PFSK-1 (cell line): ENCODE measurements at regions not wholly inside any gene's neighbourhood (a gene's known extent, or its start where the extent isn't known, plus 50 kb on each side); places are given as distances from the start of the nearest gene placed in this dataset.

Experiments
- FOXP2 ChIP-seq: optimal IDR thresholded peaks from 2 replicates; pipeline ENCODE3; 2011; ENCODE audit warnings: borderline replicate concordance, control low read depth, inconsistent platforms; ENCODE audit not compliant: insufficient read depth; ENCODE audit errors: extremely low read length, extremely low read depth
- POLR2AphosphoS5 ChIP-seq: IDR thresholded peaks from 2 replicates; pipeline ENCODE4 v1.6.1; 2012; ENCODE audit warnings: low read depth, mild to moderate bottlenecking, control low read depth, low read length, moderate library complexity
- REST ChIP-seq, 2 experiments: IDR thresholded peaks; 2 replicates each; pipeline versions ENCODE4 v1.6.1 to v1.8.0; 2011 to 2012; ENCODE audit warnings: low read depth in 2 of 2, low read length in 2 of 2, control low read depth in 1 of 2, inconsistent platforms in 1 of 2, mild to moderate bottlenecking in 1 of 2, moderate library complexity in 1 of 2; ENCODE audit not compliant: insufficient read depth in 1 of 2
- SIN3A ChIP-seq: IDR thresholded peaks from 2 replicates; pipeline ENCODE4 v1.6.1; 2012; ENCODE audit warnings: mild to moderate bottlenecking, low read length, moderate library complexity, borderline replicate concordance; ENCODE audit not compliant: insufficient read depth
- TAF1 ChIP-seq: IDR thresholded peaks from 2 replicates; pipeline ENCODE4 v1.6.1; 2012; ENCODE audit warnings: low read length, control low read depth, borderline replicate concordance; ENCODE audit not compliant: insufficient read depth

GRCh38 chr13:87859261-87859660 is 188.1 kb downstream of the SLITRK5 start:
- no peak for TF ChIP-seq TAF1
- no peak for TF ChIP-seq SIN3A
- no peak for TF ChIP-seq POLR2AphosphoS5
- no peak for TF ChIP-seq FOXP2
- no peak for TF ChIP-seq REST (IDR thresholded peaks at IDR 0.05; ENCODE audit: insufficient read depth in 1 of 2, low read depth in 2 of 2, low read length in 2 of 2)

- TF ChIP-seq REST (IDR thresholded peaks at IDR 0.05; ENCODE audit: insufficient read depth in 1 of 2, low read depth in 2 of 2, low read length in 2 of 2) (no peak), POLR2AphosphoS5 (no peak), FOXP2 (no peak), SIN3A (no peak), TAF1 (no peak)
These were observed 196.3 kb downstream of the SLITRK5 start for GRCh38 chr13:87867426-87867825.

- TF ChIP-seq FOXP2 (no peak), POLR2AphosphoS5 (no peak), TAF1 (no peak), SIN3A (no peak), REST (IDR thresholded peaks at IDR 0.05; ENCODE audit: insufficient read depth in 1 of 2, low read depth in 2 of 2, low read length in 2 of 2) (no peak)
These were observed 197.6 kb downstream of the SLITRK5 start for GRCh38 chr13:87868731-87869130.

GRCh38 chr13:87872813-87873212 is 201.6 kb downstream of the SLITRK5 start:
- TF ChIP-seq FOXP2 (no peak), POLR2AphosphoS5 (no peak), REST (IDR thresholded peaks at IDR 0.05; ENCODE audit: insufficient read depth in 1 of 2, low read depth in 2 of 2, low read length in 2 of 2) (no peak), SIN3A (no peak), TAF1 (no peak)

GRCh38 chr13:87877477-87877876 is 206.3 kb downstream of the SLITRK5 start:
- TF ChIP-seq FOXP2 = no peak
- no peak for TF ChIP-seq POLR2AphosphoS5
- no peak for TF ChIP-seq REST (IDR thresholded peaks at IDR 0.05; ENCODE audit: insufficient read depth in 1 of 2, low read depth in 2 of 2, low read length in 2 of 2)
- TF ChIP-seq TAF1 = no peak
- TF ChIP-seq SIN3A = no peak
